LNCAP (cell line): ENCODE measurements at regions not wholly inside any gene's neighbourhood (a gene's known extent, or its start where the extent isn't known, plus 50 kb on each side); places are given as distances from the start of the nearest gene placed in this dataset.

Experiments used
- CTCF ChIP-seq: fragments of 450-650 bp; IDR thresholded peaks from 2 replicates; pipeline ENCODE4 v1.5.1; 2017; ENCODE audit warnings: mild to moderate bottlenecking

- no peak for TF ChIP-seq CTCF
Measured at GRCh38 chr5:119833176-119833575, 203.8 kb downstream of the FAM170A start.

- no peak for TF ChIP-seq CTCF
Measured at GRCh38 chr5:119840175-119840574, 210.8 kb downstream of the FAM170A start.

- no peak for TF ChIP-seq CTCF
Measured at GRCh38 chr5:119852140-119852539, 222.8 kb downstream of the FAM170A start.

GRCh38 chr5:119860463-119860862 is 231.1 kb downstream of the FAM170A start:
- TF ChIP-seq CTCF: no peak

- no peak for TF ChIP-seq CTCF
Measured at GRCh38 chr5:119862619-119863018, 233.3 kb downstream of the FAM170A start.

GRCh38 chr5:119864286-119864685 is 234.9 kb downstream of the FAM170A start:
- TF ChIP-seq CTCF: no peak

DNA sequence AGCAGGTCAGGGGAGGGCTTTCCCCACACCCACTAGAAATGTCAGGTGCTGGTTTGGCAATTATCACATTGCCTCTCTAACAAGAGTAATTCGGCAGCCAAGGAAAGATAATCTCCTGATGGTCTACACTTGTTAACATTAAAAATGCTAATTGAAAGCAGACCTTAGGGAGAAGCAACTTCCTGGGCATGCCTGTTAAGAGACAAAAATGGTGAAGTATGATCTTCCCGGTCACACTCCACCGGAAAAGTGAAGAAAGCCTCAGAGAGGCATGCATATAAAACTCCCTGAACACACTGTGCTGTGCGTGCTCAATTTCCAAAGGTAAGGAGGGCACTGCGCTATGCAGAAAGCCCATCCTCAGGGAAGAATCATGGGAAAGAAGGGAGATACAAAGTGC is 244.3 kb downstream of the FAM170A start:
- no peak for TF ChIP-seq CTCF

DNA sequence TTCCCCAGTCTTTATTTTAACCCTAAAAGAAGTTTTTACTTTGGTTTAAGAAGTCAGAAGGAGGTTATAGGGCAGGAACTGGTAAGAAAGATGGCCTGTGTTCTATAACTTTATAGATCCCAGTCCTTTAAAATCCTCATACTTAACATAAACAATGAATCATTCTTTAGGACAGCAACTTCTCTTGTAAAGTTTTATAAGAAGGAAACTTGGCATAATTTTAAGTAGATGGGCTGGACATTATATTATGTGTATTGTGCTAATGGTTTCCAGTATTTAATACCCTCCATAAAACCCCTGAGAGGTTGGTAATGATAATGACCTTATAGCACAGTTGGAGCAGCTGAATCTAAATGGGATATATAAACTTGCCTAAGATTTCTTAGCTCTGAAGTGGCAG is 247.2 kb downstream of the FAM170A start:
- no peak for TF ChIP-seq CTCF
